Osteoblast (primary cell): ENCODE measurements at regions not wholly inside any gene's neighbourhood (a gene's known extent, or its start where the extent isn't known, plus 50 kb on each side); places are given as distances from the start of the nearest gene placed in this dataset.

ENCODE experiments used
- DNase-seq: peaks from one replicate; pipeline ENCODE4 v3.0.0; 2011; ENCODE audit warnings: low spot score, mixed read lengths; ENCODE audit not compliant: insufficient read length; ENCODE audit errors: missing footprints
- H2AFZ ChIP-seq: 2 replicates; pipeline ENCODE4 v1.6.0; 2011; ENCODE audit warnings: mild to moderate bottlenecking, low read length
- H3K27ac ChIP-seq: 2 replicates; pipeline ENCODE4 v1.5.1; 2011; ENCODE audit warnings: mild to moderate bottlenecking, low read depth, low read length, moderate library complexity
- H3K27me3 ChIP-seq: 2 replicates; pipeline ENCODE4 v1.6.0; 2012; ENCODE audit warnings: mild to moderate bottlenecking, control low read depth, inconsistent platforms, low read length, moderate library complexity; ENCODE audit not compliant: insufficient read depth
- H3K36me3 ChIP-seq: 2 replicates; pipeline ENCODE4 v1.5.1; 2011; ENCODE audit warnings: mild to moderate bottlenecking, low read length, control low read depth, moderate library complexity; ENCODE audit not compliant: insufficient read depth
- H3K4me1 ChIP-seq: 2 replicates; pipeline ENCODE4 v1.5.1; 2011; ENCODE audit warnings: mild to moderate bottlenecking, low read length, control low read depth, moderate library complexity; ENCODE audit not compliant: insufficient read depth
- H3K4me2 ChIP-seq: 2 replicates; pipeline ENCODE4 v1.6.0; 2011; ENCODE audit warnings: mild to moderate bottlenecking, low read length; ENCODE audit not compliant: insufficient read depth
- H3K4me3 ChIP-seq: fragments of 200-600 bp; sonication (generic); 3 replicates; pipeline ENCODE4 v1.5.1; 2012; ENCODE audit warnings: mild to moderate bottlenecking, low read length, inconsistent platforms; ENCODE audit not compliant: insufficient read depth
- H3K79me2 ChIP-seq: 2 replicates; pipeline ENCODE4 v1.6.0; 2012; ENCODE audit warnings: mild to moderate bottlenecking, low read length, control low read depth, inconsistent platforms; ENCODE audit not compliant: insufficient read depth
- H3K9me3 ChIP-seq: 2 replicates; pipeline ENCODE4 v1.5.1; 2011; ENCODE audit warnings: low read depth, low read length, control low read depth
- H4K20me1 ChIP-seq: 2 replicates; pipeline ENCODE4 v1.6.0; 2012; ENCODE audit warnings: mild to moderate bottlenecking, low read length, control low read depth; ENCODE audit not compliant: insufficient read depth
- TF ChIP-seq, protein P1 (sequence below): IDR thresholded peaks from 2 replicates; pipeline ENCODE4 v1.5.1; 2011; ENCODE audit warnings: mild to moderate bottlenecking, low read depth, low read length, moderate library complexity; ENCODE audit errors: extremely low read depth

DNA sequence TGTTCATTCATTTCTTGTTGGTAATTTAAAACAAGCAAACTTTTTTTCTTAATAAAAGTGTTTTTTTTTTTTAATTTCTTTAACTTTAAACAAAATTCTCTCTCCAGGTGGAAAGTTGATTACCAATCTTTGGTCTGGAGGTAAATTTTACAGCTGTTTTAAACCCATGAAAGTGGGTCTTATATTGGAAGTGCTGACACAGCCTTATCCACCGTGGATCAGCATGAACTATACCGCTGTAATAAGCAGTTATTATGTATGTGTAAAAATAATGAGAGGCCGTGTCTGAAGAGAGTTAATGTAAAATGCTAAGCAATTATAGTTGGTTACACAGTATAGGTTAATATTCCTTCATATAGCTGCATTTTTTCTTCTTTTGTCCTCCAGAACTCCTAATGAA is 378.1 kb upstream of the ATP5MC3 start:
- Histone ChIP-seq H3K4me1 (no peaks in the 10 kb centered on the region), H3K79me2 (no peaks in the 10 kb centered on the region), H3K4me2 (no peak overlapping the region), H3K27ac (no peak overlapping the region), H2AFZ (no peak overlapping the region), H3K27me3 (no peaks in the 10 kb centered on the region), H3K4me3 (no peak overlapping the region), H3K9me3 (no peaks in the 10 kb centered on the region), H4K20me1 (no peaks in the 10 kb centered on the region), H3K36me3 (no peaks in the 10 kb centered on the region)
- no peak for DNase-seq
- TF ChIP-seq, protein P1, sequence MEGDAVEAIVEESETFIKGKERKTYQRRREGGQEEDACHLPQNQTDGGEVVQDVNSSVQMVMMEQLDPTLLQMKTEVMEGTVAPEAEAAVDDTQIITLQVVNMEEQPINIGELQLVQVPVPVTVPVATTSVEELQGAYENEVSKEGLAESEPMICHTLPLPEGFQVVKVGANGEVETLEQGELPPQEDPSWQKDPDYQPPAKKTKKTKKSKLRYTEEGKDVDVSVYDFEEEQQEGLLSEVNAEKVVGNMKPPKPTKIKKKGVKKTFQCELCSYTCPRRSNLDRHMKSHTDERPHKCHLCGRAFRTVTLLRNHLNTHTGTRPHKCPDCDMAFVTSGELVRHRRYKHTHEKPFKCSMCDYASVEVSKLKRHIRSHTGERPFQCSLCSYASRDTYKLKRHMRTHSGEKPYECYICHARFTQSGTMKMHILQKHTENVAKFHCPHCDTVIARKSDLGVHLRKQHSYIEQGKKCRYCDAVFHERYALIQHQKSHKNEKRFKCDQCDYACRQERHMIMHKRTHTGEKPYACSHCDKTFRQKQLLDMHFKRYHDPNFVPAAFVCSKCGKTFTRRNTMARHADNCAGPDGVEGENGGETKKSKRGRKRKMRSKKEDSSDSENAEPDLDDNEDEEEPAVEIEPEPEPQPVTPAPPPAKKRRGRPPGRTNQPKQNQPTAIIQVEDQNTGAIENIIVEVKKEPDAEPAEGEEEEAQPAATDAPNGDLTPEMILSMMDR, result no peak

DNA sequence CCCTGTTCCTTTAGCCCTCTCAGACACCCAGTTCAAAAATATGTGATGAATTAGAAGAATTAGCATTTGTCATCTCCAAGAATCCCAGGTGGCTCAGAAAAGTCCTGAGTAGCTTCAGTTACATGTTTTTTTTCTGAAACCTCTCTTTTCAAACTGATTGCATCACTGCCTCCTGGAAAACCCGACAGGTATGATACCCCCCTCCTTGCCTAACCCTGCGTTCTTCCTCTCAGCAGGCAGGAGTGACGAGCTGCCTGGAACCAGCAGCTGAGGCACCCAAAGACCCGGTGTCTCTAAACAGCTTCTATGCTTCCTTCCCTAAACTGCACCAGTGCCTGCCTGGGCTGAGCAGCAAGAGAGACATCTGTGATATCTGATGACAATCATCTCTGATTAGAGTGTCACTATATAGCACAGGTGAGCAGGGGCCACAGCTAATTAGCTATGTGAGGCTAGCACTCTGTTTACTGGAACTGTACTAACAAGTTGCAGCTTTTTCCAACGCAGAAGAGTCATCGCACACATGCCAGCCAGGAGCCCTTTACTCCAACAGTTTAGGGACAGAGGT is 376.4 kb upstream of the ATP5MC3 start:
- no peak overlapping the region for H3K4me3 ChIP-seq
- H2AFZ ChIP-seq, result no peak overlapping the region
- H3K79me2 ChIP-seq, result no peaks in the 10 kb centered on the region
- TF ChIP-seq, protein P1, result no peak
- no peak overlapping the region for H3K4me2 ChIP-seq
- no peaks in the 10 kb centered on the region for H3K9me3 ChIP-seq
- H4K20me1 ChIP-seq, result no peaks in the 10 kb centered on the region
- no peak for DNase-seq
- no peaks in the 10 kb centered on the region for H3K27me3 ChIP-seq
- H3K4me1 ChIP-seq, result no peaks in the 10 kb centered on the region
- H3K27ac ChIP-seq, result no peak overlapping the region
- no peaks in the 10 kb centered on the region for H3K36me3 ChIP-seq

DNA sequence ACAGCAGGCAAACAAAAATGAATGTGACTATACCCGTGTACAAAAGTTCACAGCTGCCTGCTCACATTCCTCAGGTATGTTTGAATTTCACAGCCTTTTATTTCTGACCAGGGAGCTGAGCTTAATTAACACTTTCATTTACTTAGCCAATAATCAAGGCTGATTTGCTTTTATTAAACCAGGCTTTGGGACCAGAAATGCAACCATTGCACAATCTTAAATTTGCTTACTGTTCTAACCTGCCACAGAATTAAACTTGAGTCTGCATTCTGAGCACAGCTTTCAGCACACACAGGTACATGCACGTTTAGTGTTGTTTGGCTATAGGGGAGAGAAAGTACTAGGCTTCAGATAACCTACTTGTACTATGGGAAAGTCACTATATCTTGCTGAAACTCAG is 372.4 kb upstream of the ATP5MC3 start:
- Histone ChIP-seq H3K27me3 (no peaks in the 10 kb centered on the region), H2AFZ (no peak overlapping the region), H3K4me2 (no peak overlapping the region), H3K27ac (no peak overlapping the region), H3K79me2 (no peaks in the 10 kb centered on the region), H3K4me3 (no peak overlapping the region), H4K20me1 (no peaks in the 10 kb centered on the region), H3K36me3 (no peaks in the 10 kb centered on the region), H3K4me1 (no peaks in the 10 kb centered on the region), H3K9me3 (no peaks in the 10 kb centered on the region)
- DNase-seq, result no peak
- TF ChIP-seq, protein P1, result no peak

DNA sequence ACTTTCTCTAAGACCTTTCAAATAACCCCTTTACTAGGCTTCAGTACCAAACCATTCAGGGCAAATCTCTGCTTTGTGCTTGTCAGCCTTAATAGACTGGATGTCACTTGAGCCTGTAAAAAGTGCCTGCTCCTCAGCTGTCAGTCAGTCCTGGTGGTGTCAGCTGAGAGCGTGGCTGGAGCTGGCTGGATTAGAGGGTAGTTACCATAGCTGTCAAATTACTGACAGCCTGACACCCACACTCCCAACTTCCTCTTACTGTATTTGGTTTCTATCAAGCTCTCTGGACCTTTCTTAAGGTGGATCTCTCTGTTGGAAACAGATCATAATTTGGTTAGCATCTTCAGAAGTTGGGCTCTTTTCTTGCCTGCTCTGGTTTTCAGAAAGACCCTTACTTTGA is 371.4 kb upstream of the ATP5MC3 start:
- no peaks in the 10 kb centered on the region for H3K79me2 ChIP-seq
- H3K4me2 ChIP-seq, result no peak overlapping the region
- no peaks in the 10 kb centered on the region for H3K4me1 ChIP-seq
- H3K27ac ChIP-seq, result no peak overlapping the region
- H3K36me3 ChIP-seq, result no peaks in the 10 kb centered on the region
- H2AFZ ChIP-seq, result no peak overlapping the region
- H3K4me3 ChIP-seq, result no peak overlapping the region
- H3K27me3 ChIP-seq, result no peaks in the 10 kb centered on the region
- no peaks in the 10 kb centered on the region for H4K20me1 ChIP-seq
- no peak for DNase-seq
- TF ChIP-seq, protein P1, result no peak
- H3K9me3 ChIP-seq, result no peaks in the 10 kb centered on the region
